ENCODE measurements at regions not wholly inside any gene's neighbourhood (a gene's known extent, or its start where the extent isn't known, plus 50 kb on each side); places are given as distances from the start of the nearest gene placed in this dataset.

DNA sequence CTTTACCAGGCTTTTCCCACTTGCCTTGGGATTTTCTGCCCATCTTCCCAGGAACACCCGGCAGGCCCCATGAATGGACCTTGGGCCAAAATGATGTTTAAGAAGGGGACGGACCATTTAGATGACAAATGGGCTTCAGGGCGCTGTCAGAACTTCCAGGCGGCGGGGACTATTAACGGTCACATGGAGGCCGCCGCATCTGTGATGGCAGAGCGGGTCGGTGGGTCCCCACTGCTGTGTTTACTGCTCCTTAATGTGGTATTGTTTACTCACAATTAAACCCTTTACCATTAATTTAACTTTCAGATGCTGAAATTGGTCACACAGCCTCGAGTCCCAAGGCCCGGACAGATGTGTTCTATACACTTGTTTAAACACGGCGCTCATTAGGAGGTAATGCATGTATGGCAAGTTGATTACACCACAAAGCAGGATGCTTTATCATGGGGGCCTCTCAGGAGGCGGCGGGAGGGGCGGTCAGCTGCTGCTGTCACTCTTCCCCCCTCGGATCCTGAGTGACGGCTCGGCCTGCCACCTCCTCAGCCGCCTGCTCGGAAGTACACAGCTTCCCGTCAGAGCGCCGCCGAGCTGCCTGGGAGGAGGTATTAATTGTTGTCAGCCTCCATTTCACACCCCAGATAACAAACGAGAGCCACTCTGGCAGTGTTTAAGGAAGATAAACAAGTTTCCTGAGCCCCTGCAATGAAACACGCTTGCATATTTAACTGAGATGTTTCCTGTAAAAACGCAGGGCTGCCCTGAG, 83.9 kb upstream of the IRX3 start:
- TF ChIP-seq, protein P1, sequence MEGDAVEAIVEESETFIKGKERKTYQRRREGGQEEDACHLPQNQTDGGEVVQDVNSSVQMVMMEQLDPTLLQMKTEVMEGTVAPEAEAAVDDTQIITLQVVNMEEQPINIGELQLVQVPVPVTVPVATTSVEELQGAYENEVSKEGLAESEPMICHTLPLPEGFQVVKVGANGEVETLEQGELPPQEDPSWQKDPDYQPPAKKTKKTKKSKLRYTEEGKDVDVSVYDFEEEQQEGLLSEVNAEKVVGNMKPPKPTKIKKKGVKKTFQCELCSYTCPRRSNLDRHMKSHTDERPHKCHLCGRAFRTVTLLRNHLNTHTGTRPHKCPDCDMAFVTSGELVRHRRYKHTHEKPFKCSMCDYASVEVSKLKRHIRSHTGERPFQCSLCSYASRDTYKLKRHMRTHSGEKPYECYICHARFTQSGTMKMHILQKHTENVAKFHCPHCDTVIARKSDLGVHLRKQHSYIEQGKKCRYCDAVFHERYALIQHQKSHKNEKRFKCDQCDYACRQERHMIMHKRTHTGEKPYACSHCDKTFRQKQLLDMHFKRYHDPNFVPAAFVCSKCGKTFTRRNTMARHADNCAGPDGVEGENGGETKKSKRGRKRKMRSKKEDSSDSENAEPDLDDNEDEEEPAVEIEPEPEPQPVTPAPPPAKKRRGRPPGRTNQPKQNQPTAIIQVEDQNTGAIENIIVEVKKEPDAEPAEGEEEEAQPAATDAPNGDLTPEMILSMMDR (IDR thresholded peaks at IDR 0.05; ENCODE audit: low read depth, low read length): no peak
- DNase-seq (ENCODE audit: extremely low read depth, low read depth): no peak

DNA sequence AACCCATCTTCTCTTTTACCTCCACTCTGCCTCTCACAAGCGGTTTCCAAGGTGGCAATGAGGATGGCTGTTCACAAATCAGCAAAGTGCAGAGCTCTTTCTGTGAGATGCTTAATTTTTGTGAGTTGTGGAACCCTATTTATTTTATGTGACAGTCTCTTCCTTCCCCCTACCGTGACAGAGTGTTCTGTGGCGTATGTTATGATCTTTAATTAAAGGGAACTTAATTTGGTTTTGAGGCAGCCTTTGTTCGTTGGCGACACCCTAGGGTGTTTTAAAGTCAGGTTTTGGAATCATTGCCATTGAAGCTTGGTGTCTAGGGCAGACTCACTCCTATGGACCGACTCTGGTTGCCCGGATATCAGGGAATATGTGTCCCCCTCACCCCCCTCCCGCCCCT, 83.3 kb upstream of the IRX3 start:
- TF ChIP-seq, protein P1 (IDR thresholded peaks at IDR 0.05; ENCODE audit: low read depth, low read length): no peak
- no peak for DNase-seq (ENCODE audit: extremely low read depth, low read depth)

DNA sequence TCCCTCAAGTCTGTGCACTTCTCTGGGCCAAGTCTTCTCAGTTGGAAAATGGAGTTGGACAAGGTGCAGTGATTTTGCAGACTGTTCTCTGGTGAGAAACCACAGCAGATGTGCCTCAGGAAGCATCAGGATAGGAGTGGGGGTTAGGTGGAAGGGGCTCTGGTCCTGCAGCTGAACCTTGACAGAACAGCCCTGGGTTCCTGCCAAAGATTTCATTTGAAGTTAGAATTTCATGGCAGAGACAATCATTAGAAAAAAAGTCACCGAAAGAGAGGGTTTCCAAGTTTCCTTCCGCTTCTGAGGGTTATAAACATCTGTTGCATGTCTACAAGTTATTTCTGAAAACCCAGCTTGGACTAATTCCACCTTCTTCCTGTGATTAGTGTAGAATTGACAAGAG, 80.4 kb upstream of the IRX3 start:
- TF ChIP-seq, protein P1 (IDR thresholded peaks at IDR 0.05; ENCODE audit: low read depth, low read length): no peak
- DNase-seq (ENCODE audit: extremely low read depth, low read depth): no peak

DNA sequence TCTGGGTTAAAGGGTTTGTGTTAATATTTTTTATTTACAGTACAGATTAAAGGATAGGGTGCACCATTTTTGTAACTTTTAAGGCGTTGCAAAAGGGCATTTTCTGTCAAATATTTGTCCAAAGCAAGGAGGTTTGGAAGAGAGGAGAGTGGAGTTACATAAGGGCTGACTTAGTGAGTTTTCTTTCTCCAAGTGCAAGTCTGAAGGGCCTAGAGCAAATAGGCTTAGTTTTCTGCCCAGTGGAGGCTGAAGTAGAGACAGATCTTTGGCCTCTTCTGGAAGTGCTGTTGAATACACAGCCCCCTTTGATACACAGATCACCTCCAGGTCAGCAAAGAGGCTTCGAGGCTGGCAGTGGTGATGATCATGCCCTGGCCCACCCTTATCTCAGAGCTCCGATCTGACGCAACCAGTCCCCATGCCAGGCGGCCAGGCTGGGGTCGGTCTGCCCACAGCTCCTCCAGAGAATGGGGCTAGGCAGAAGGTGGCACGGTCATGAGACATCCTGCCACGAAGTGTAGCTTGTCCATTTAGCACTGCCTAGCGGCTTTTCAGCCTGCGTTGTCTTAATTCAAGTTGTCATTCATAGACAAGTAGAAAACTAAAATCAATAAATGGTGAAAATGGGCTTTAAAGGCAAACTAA, 79.5 kb upstream of the IRX3 start:
- TF ChIP-seq, protein P1 (IDR thresholded peaks at IDR 0.05; ENCODE audit: low read depth, low read length): no peak
- no peak for DNase-seq (ENCODE audit: extremely low read depth, low read depth)

DNA sequence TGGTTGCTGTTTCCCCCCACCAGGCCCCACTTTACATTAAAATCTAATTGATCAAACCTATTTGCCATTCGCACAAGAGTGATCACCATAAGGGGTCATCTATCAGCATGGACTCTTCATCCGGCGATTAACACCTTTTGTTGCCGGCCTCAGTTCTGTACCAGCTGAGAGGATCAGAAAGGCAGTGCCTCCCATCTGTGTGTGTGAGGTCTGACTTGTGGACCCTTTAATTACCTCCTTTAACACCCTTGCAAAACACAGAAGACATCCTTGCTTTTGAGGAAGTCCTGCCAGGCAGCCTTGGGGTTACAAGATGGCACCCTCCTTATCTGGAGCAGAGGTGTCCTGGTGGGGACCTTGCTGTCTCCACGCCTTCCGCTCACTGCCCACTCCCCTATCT, 77.2 kb upstream of the IRX3 start:
- TF ChIP-seq, protein P1 (IDR thresholded peaks at IDR 0.05; ENCODE audit: low read depth, low read length): no peak
- no peak for DNase-seq (ENCODE audit: extremely low read depth, low read depth)

DNA sequence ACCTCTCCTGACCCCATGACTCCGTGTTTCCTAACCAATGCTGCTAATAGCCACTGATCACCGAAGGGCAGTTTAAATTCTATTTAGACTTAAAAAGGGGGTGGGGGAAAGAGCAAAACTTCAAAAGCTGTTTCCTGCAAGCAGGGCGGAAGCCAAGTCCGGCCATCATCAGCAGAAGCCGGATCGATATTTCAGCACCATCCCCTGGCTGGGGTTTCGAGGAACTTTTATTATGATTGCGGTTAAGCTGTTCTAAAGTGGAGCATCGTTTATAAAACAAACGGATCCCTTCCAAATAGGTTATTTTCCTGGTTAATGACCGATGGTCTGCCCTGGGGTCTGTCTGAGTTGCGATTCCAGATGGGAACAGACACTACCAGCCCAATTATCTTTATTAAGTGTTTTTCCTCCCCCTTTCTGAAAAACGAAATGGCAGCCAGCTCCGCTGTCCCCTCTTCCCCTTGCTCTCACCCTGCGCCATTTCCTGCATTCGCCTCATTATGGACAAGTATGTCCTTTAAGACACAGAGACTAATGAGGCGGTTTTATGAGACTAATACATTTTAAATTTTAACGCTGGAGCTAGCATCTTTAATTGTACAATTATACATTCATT, 76.1 kb upstream of the IRX3 start:
- TF ChIP-seq, protein P1 (IDR thresholded peaks at IDR 0.05; ENCODE audit: low read depth, low read length): no peak
- no peak for DNase-seq (ENCODE audit: extremely low read depth, low read depth)

DNA sequence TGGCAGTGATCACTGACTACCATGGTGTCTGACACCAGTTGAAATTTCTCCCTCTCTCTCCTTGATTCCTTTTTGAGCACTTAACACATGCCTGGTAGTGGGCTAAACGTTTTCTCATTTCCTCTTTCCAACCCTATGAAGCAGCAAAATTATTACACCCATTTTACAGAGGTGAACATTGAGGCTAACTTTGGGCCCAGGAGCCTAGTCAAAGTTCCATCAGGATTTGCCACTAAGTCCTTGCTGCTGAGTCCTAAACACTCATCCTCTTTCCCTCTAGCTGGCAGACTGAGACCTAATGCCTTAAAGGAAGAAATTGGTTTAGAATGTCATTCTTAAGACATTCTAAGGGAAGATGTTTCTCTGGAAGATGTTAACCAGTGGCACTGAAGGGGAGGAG, 74.7 kb upstream of the IRX3 start:
- no peak for DNase-seq (ENCODE audit: extremely low read depth, low read depth)
- TF ChIP-seq, protein P1 (IDR thresholded peaks at IDR 0.05; ENCODE audit: low read depth, low read length): no peak
